Tibial nerve (tissue), 4 donors: ENCODE measurements at regions not wholly inside any gene's neighbourhood (a gene's known extent, or its start where the extent isn't known, plus 50 kb on each side); places are given as distances from the start of the nearest gene placed in this dataset.

Experiments
- EP300 ChIP-seq, 2 donors: sonication (generic); formaldehyde crosslinking; IDR thresholded peaks; one replicate each; pipeline ENCODE4 v1.6.1; 2017; ENCODE audit warnings: antibody characterized with exemption in 2 of 2, mild to moderate bottlenecking in 1 of 2
- POLR2A ChIP-seq, 2 donors: fragments of 450-650 bp; IDR thresholded peaks; one replicate each; pipeline ENCODE4 v1.6.1; 2017; ENCODE audit warnings: antibody characterized with exemption in 2 of 2, mild to moderate bottlenecking in 2 of 2, moderate library complexity in 2 of 2
- TF ChIP-seq, protein P1 (sequence below), 5 experiments: fragments of 200-600 bp in 3 of 5; fragments of 450-650 bp in 2 of 5; sonication (generic) in 3 of 5; IDR thresholded peaks; one replicate each; pipeline ENCODE4 v1.5.1; 2016 to 2019; ENCODE audit warnings: antibody characterized with exemption in 5 of 5, mild to moderate bottlenecking in 3 of 5, moderate library complexity in 2 of 5

DNA sequence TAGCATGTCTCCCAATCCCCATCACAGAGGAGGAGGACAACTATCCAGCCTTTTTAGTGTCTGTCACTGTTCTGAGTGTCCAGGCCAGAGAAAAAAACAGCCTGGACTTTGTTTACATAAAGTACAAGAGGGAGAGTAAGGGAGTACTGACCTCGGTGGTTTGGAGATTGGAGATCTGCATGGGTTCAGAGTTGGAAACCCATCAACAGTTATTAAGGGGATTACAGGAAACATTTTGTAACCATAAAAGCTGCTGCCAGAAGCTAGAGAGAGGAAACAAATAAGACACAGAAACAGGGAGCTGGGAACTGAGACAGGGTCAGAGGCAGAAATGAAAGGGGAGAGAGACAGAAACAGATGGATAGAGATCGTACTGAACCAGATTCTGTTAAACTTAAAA is 131.5 kb upstream of the CTTNBP2NL start:
- TF ChIP-seq, protein P1, sequence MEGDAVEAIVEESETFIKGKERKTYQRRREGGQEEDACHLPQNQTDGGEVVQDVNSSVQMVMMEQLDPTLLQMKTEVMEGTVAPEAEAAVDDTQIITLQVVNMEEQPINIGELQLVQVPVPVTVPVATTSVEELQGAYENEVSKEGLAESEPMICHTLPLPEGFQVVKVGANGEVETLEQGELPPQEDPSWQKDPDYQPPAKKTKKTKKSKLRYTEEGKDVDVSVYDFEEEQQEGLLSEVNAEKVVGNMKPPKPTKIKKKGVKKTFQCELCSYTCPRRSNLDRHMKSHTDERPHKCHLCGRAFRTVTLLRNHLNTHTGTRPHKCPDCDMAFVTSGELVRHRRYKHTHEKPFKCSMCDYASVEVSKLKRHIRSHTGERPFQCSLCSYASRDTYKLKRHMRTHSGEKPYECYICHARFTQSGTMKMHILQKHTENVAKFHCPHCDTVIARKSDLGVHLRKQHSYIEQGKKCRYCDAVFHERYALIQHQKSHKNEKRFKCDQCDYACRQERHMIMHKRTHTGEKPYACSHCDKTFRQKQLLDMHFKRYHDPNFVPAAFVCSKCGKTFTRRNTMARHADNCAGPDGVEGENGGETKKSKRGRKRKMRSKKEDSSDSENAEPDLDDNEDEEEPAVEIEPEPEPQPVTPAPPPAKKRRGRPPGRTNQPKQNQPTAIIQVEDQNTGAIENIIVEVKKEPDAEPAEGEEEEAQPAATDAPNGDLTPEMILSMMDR (IDR thresholded peaks at IDR 0.05): no peak
- TF ChIP-seq POLR2A (IDR thresholded peaks at IDR 0.05) (no peak), EP300 (IDR thresholded peaks at IDR 0.05) (peak in 1 of 2 donors; percentile 62)
